Kidney glomerular epithelial cell (primary cell): ENCODE measurements at regions not wholly inside any gene's neighbourhood (a gene's known extent, or its start where the extent isn't known, plus 50 kb on each side); places are given as distances from the start of the nearest gene placed in this dataset.

Experiments
- DNase-seq: peaks from one replicate; lab custom pipeline; 2025; lab: John Stamatoyannopoulos, UW

DNA sequence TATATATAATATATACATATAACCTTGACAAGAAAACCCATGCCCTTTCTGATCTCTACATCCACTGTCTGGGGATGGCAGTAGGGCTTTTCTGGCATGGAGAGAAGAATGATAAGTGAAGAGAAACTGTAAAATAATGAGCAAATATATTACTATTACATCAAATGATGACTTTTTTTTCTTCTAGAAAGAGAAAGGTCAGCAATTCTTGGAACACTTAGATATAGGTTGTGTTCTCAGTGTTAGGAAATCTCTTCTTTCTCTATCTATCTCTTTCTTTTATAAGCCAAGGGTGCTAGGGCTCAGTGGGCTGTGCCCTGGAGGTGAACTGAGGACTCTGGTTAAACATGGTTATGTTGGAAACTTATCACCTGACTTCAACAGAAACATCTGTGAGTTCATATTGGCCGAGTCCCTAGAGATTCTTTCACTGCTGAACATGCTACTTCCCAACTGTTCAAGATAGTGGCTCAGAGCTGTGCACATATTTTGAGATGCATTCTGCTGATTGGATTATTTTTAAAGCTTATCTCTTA lies 265.1 kb downstream of the GBA3 start:
- DNase-seq = no peak

DNA sequence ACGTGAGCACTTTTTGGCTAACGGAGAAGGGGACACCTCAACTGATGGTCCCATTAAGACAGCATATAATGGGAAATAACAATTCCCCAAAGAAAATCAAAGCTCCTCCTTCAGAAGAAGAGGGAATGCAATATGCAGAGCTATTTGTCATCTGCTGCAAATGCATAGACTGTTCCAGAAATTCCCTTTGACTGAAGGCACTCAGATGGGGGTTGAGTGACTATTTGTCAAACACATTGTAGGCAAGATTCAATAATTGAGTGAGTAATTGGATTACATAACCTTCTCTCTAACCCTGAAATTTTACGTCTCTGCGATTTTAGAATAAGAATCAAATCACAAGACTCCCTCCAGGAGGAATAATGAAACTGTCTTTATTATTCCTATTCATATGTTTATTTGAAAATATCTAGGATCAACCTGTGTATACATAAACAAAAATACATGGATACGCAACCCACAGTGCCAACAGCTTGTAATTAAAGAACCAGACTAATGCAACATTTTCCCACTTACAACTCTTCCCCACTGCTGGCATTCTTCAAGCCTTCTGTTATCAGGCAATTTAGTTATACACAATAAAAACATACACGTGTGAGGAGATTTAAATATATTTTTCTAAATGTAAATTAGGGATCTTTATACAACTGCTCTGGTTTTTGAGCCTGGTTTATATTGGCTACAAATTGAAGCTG lies 256.6 kb downstream of the GBA3 start:
- no peak for DNase-seq

DNA sequence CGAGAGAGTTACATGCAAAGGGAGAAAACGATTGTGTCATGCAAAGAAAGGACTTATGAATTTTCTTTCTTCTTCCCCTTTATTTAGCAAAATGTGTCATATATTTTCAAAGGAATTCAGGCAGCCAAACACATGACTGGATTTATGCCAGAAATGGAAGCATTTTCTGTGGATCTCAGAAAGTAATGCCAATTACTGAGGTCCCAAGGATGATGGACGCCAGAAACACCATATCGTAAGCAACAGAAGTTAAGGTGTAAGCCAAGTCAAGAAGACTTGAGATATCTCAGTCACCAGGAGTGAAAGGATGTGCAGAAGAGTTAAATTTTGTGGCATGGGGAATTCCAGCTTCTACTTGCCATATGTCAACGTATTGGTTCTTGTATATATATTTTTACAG lies 255.1 kb downstream of the GBA3 start:
- no peak for DNase-seq

- DNase-seq = no peak
Measured at GRCh38 chr4:22942920-22943559, 250.3 kb downstream of the GBA3 start.

- peak; percentile 5 for DNase-seq
Measured at GRCh38 chr4:22941688-22942375, 249.1 kb downstream of the GBA3 start.

DNA sequence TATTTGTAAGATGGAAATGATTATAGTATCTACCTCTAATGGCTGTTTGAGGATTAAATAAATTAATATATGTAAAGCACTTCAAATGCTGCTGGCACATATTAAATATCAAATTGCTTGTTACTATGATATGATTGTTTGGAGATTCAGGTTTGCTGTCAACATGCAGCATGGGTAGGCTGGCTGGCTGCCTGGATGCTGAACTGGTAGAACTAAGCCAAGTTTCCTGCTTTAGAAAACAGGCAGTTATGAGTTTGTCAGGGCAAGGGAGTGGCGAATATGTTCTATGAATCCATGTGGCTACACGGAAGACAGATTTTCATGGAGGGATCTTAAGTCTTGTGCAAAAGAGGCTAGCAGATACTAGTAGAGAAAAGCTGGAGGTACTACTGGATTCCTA lies 239.6 kb downstream of the GBA3 start:
- DNase-seq = no peak

GRCh38 chr4:22922426-22922825 lies 229.7 kb downstream of the GBA3 start:
- no peak for DNase-seq

GRCh38 chr4:22921936-22922335 lies 229.2 kb downstream of the GBA3 start:
- no peak for DNase-seq

GRCh38 chr4:22911285-22911684 lies 218.5 kb downstream of the GBA3 start:
- no peak for DNase-seq

DNA sequence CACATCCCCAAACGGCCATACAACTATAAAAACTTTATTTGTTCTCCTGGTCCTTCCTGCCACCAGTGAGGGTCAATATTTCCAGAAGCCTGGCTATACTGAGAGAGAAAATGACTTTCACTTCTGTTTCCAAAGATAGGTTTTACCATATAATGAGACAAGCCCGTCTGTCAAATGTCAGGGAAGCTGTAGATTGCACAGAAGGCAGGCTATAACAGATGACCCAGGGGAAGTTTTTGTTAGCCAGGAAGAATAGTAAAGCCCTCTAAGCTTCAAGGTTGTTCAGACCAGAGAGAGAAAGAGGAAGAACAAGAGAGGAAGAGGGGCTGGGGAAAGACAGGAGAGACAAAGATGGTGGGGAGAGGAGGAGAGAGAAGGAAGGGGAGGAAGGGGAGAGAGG lies 217.5 kb downstream of the GBA3 start:
- no peak for DNase-seq

DNA sequence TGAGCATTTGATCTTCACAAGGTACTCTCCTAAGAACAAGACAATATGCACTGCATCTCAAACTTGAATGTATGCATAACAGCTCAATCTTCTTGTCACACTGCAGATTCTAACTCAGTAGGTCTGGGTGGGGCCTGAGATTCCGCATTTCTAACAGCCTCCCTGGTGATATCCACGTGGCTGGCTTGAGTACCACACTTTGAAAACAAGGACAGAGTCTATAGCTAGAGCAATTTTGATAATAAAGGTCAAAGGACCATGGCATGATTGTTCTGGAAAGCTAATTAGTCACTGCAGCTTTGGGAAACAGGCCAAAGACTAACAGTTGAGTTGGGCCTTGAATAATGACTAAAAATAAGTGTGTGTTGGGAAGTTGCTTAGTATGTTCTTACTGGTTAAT lies 213.3 kb downstream of the GBA3 start:
- no peak for DNase-seq

- no peak for DNase-seq
Measured at GRCh38 chr4:22903913-22904312, 211.2 kb downstream of the GBA3 start.

DNA sequence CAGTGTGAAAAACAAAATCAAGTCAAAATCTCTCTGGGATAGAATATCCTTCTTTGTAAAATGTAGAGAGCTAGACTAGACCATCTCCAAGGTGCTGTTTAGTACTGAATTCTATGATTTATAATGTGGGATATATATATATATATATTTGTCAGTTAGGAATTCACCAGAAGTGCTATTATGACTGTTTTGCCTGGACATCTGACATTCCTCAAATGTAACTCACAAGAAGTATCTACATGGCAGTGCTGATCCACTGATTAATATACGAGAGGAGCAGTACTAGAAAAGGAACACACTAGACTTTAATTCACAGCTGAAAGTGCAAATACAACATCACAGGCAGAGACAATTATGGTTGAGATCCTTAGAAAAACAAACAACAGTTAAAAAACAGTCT lies 208.9 kb downstream of the GBA3 start:
- peak; percentile 45 for DNase-seq

DNA sequence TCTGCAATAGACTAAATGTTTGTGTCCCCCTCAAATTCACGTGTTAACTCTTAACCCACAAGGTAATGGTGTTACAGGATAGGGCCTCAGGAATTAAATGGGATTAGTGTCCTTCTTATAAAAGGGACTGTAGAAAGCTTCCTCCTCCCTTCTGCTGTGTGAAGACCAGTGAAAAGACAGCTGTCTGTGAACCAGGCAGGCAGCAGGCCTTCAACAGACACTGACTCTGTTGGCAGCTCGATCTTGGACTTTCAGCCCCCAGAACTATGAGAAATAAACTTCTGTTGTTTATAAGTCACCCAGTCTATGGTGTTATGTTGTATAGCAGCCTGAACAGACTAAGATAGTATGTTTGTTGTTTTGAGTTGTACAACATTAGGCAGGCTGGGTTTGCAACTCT lies 208.1 kb downstream of the GBA3 start:
- no peak for DNase-seq

GRCh38 chr4:22897520-22898108 lies 204.9 kb downstream of the GBA3 start:
- peak; percentile 45 for DNase-seq

- no peak for DNase-seq
Measured at GRCh38 chr4:22895482-22895881, 202.7 kb downstream of the GBA3 start.

GRCh38 chr4:22884157-22884556 lies 191.4 kb downstream of the GBA3 start:
- DNase-seq = no peak

DNA sequence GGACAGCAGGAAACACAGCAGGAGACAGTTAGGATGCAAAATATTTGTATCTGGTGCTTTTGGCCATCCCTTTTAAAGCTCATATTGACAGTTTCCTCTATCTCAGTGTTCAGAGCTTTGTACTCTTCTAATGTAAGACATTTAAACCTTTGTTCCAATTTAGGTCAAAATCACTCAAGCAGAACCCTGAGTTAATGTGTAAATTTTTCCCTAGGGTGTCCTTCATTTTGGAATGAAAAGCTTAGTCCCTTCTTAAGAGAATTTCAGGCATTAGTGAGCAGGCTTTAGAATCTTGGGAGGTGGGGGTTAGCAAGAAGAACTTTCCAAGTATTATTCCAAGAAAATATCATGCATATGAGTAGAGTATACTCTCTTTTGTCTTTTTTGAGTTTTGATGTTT lies 188.7 kb downstream of the GBA3 start:
- no peak for DNase-seq

DNA sequence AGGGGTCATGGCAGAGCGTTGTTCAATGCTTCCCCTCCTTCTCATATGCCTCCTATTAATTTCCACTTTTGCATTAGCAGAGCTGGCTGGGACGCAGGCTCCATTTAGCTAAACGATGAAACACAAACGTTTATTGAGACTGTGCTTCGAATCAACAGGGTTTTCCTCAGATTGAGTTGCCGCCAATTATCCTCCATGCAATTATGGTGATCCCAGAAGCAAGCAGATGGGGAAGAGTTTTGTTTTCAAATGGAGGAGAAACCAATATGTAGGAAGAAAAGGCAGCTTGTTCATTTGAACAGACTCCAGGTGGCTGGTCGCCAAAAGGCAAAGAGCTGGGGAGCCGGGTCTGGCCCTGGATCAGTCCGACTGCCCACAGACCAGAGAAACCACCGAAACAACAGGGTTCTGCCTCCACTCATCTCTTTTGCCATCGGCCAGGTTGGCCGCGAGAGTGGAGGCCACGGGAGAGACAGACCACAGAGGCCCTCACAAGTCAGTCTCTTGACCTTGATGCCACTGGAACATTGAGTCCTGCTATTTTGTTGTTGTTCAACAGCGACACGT lies 184.8 kb downstream of the GBA3 start:
- DNase-seq = no peak

GRCh38 chr4:22876270-22876669 lies 183.5 kb downstream of the GBA3 start:
- DNase-seq = no peak

- DNase-seq = no peak
Measured at GRCh38 chr4:22875587-22876257, 183.0 kb downstream of the GBA3 start.
